COR-L47 (cell line): ENCODE measurements at regions not wholly inside any gene's neighbourhood (a gene's known extent, or its start where the extent isn't known, plus 50 kb on each side); places are given as distances from the start of the nearest gene placed in this dataset.
"Not testable (repeated sequence)": the region's sequence is repeated elsewhere in the genome, so short reads cannot be mapped to it uniquely, and the experiment has no call there.

Source experiments
- DNase-seq: peaks from one replicate; lab custom pipeline; 2025; lab: John Stamatoyannopoulos, UW

- DNase-seq, result no peak
Observed at GRCh38 chr5:145658435-145658834, 176.7 kb downstream of the PRELID2 start.

- DNase-seq, result not testable (repeated sequence)
Observed at GRCh38 chr5:145652700-145653099, 182.4 kb downstream of the PRELID2 start.

DNA sequence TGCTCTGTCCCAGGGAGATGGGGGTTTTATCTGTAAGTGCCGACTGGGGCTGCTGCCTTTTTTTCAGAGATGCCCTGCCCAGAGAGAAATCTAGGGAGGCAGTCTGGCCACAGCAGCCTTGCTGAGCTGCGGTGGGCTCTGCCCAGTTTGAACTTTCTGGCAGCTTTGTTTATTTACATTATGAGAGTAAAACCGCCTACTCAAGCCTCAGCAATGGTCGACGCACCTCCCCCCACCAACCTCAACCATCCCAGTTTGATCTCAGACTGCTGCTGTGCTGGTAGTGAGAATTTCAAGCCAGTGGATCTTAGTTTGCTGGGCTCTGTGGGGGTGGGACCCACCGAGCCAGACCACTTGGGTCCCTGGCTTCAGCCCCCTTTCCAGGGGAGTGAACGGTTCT, 188.0 kb downstream of the PRELID2 start:
- DNase-seq, result not testable (repeated sequence)

GRCh38 chr5:145643214-145643613, 191.9 kb downstream of the PRELID2 start:
- not testable (repeated sequence) for DNase-seq

- DNase-seq, result no peak
Observed at GRCh38 chr5:145637396-145637795, 197.7 kb downstream of the PRELID2 start.

- no peak for DNase-seq
Observed at GRCh38 chr5:145636371-145636770, 198.8 kb downstream of the PRELID2 start.

- no peak for DNase-seq
Observed at GRCh38 chr5:145633474-145633873, 201.7 kb downstream of the PRELID2 start.

DNA sequence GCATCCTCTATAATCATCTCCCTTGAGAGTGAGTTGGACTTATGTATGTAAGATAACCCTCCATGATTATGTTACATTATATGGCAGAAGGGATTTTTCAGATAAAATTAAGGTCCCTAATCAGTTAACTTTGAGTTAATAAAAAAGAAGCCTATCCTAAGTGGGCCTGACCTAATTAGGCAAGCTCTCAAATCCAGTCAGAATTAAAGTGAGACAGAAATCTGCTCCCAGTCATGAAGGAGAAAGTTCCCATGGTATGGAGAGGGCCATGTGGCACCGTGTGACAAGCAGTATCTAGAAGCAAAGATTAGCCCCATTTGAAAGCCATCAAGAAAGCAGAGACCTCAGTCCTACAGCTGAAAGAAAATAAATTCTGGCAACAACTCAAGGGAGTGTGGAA, 202.4 kb downstream of the PRELID2 start:
- DNase-seq, result no peak

DNA sequence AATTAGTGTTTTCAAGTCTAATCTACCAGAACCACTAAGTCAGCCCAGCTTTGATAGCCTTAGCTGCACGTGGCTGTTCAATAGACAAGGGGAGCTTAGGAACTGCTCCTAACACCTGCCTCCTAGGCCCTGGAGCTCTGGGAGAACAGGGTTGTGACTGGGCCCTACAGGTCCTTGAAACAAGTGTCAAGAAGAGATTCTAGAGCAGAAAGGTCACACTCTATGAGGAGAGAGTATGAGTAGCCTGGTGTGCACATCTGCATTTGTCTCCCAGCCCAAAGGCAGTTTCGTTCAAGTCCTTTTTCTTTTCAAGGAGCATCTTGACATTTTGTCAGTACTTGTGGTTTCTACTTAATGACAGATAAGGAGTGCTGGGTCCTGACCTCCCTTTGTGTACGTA, 206.1 kb downstream of the PRELID2 start:
- no peak for DNase-seq

GRCh38 chr5:145628525-145628924, 206.6 kb downstream of the PRELID2 start:
- DNase-seq, result no peak

- no peak for DNase-seq
Observed at GRCh38 chr5:145619806-145620310, 215.3 kb downstream of the PRELID2 start.

DNA sequence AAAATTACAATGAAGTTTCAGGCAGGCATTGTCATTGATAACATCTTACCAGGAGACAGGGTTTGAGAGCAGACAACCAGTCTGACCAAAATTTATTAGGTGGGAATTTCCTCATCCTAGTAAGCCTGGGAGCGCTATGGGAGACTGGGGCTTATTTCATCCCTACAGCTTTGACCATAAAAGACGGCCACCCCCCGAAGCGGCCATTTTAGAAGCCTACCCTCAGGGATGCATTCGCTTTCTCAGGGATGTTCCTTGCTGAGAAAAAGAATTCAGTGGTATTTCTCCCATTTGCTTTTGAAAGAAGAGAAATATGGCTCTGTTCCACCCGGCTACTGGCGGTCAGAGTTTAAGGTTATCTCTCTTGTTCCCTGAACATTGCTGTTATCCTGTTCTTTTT, 218.4 kb downstream of the PRELID2 start:
- DNase-seq, result not testable (repeated sequence)

DNA sequence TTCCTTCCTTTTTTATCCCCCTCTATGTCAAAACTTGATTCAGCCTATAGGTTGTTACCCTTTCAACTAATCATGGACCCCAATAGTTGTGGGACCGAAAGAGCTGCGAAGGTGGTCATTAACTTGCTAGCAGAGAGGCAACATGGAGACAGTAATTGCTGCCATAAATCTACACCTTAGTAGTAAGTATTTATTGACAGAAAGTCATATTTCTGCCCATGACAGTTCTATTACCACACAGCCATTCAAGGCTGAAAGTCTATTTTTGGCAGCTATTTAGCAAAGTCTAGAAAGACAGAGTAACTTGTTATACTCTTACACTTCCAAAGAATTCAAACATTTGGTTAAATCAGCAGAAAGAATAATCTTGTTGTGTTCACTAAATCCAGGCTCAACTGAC, 236.2 kb downstream of the PRELID2 start:
- no peak for DNase-seq

DNA sequence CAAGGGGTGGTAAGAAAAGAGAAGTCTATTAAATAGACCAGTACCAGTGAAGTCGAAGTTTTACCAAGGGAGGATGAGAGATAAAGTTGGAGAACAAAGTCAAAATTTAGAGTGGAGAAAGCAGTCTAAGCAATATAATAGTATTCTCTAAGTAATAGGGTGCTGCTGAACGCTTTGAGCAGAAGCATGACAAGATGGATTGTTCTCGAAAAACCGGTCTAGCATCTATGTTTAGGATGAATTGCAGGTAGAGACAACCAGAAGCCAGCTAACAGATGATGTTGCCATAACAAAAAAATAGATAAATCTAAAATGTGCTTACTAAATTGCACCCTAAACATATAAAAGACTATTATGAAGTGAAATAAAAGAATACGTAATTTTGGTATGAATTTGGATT, 237.0 kb downstream of the PRELID2 start:
- no peak for DNase-seq

- DNase-seq, result no peak
Observed at GRCh38 chr5:145591578-145591977, 243.6 kb downstream of the PRELID2 start.

GRCh38 chr5:145589063-145589462, 246.1 kb downstream of the PRELID2 start:
- no peak for DNase-seq

- DNase-seq, result no peak
Observed at GRCh38 chr5:145588558-145588957, 246.6 kb downstream of the PRELID2 start.

DNA sequence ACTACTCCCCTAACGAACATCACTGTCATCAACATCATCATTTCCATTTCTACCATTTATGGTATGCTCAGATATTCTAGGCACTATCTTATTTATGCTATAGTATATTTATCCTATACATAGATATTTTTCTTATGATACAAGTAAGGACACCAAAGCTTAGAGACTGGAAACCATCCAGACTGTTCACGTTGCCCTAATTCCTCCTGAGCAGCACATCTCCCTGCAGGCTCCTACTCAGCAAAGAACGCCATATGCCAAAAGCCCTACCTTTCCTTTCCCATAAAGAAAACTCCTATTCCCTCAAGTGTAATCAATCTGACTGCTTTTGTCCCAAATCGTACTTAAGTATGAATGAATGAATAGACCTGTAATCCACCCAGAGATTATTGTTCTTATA, 247.0 kb downstream of the PRELID2 start:
- DNase-seq, result no peak

DNA sequence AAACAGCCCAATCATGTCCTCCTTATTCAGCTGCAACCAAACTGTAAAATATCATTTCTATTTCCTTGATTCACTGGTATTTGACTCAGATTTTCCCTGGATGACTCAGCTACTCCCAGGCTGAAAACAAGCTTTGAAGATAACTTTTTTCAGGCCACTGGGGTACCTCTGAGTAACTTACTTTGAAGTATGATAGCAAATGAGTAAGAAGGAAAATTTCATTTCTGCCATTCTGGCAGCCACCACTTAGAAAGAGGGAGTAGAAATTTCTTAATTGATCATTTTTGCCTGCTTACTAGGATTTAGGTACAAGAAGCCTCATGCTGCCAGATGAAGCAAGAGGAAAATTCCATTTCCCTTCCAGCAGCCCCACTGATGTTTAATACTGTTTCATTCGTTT, 247.4 kb downstream of the PRELID2 start:
- DNase-seq, result no peak

DNA sequence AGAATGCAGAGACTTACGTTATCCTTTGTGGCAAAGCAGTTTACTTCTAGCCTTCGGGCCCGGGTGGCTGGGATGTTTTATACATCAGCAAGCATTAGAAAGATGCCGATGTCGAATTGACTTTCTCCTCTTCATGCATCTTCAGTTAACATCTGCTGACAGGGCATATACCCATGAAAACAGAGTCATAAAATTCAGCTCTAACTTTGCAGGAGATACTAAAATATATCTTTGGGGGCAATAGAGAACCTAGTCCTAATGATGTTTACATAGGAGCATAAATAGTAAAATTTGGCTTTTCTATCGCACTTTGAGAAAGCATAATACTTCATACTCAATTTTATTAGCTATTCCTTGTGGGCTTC, 247.9 kb downstream of the PRELID2 start:
- no peak for DNase-seq

DNA sequence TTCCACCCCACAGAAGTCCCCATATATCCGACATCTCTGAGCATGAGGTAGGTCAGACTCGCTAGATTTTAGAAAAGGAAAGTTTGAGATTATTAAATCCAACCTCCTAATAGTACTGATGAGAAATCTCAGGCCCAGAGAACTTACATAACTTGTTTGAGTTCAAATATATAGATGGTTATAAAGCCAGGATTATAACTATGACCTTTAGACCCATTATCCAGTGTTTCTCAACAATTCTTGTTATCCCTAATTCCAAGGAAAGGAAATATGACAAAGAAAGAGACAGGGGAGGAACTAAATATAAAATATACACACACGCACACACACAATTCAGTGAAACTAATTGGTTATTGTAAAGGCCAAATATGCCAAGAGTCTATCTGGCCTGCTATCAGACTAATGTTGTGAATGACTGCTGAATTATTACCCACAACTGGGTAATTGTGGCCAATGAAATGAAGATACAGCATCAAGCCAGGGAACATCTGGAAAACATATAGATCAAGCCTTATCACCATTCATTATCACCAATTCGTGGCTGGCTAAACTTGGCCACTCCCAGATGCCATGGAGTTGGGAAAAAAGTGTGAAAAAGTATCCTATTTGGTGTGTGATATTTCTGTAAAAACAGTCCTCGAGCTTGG, 248.4 kb downstream of the PRELID2 start:
- no peak for DNase-seq

DNA sequence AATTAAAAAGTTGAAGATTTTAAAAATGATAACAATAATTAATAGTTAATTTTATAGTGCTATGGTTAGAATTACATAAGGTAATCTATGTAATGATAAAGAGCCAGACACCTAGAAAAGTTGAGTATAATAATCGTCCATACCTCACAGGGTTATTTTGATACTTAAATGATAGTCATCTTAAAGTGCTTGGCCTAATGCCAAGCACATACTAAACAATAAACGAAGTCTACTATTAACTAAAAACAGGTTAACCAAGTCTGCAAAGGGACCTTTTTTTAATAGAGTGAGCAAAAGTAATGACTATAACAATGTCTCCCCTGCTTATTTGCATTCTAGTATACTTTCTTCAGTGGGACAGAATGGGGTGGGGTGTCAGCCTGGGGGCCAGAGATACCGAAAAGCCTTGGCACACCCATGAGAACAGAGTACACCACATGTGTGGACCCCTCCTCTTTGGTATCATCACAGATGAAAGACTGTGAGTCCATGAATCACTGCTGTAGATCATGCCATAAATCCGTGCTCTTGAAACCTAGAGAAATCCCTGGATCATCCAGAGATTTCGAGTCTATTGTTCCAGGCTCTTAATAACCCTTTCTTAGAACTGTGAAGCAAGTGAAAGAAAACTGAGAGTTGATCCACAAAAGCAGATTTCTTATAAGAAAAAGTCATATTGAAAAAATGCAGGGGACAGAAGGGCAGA, 249.5 kb downstream of the PRELID2 start:
- DNase-seq, result no peak

- DNase-seq, result no peak
Observed at GRCh38 chr5:145579301-145579700, 255.8 kb downstream of the PRELID2 start.
